Endothelial cell (in vitro differentiated cells): ENCODE measurements at regions not wholly inside any gene's neighbourhood (a gene's known extent, or its start where the extent isn't known, plus 50 kb on each side); places are given as distances from the start of the nearest gene placed in this dataset.

Experiments used
- DNase-seq: peaks from one replicate; pipeline ENCODE4 v3.0.0; 2021; ENCODE audit warnings: low spot score
- H3K27ac Mint-ChIP-seq: one replicate; pipeline ENCODE4 v1.8.0; 2021; ENCODE audit warnings: mixed read lengths, inconsistent platforms; ENCODE audit not compliant: unreplicated experiment
- H3K27me3 Mint-ChIP-seq: one replicate; pipeline ENCODE4 v1.8.0; 2021; ENCODE audit warnings: mild to moderate bottlenecking, moderate library complexity, mixed read lengths, inconsistent platforms; ENCODE audit not compliant: unreplicated experiment
- H3K36me3 Mint-ChIP-seq: one replicate; pipeline ENCODE4 v1.8.0; 2021; ENCODE audit warnings: mild to moderate bottlenecking, low read depth, mixed read lengths, inconsistent platforms; ENCODE audit not compliant: unreplicated experiment
- H3K4me1 Mint-ChIP-seq: one replicate; pipeline ENCODE4 v1.8.0; 2021; ENCODE audit warnings: mild to moderate bottlenecking, mixed read lengths, inconsistent platforms; ENCODE audit not compliant: unreplicated experiment
- H3K4me3 Mint-ChIP-seq: one replicate; pipeline ENCODE4 v1.8.0; 2021; ENCODE audit warnings: mild to moderate bottlenecking, mixed read lengths, inconsistent platforms; ENCODE audit not compliant: unreplicated experiment
- H3K9me3 Mint-ChIP-seq: one replicate; pipeline ENCODE4 v1.8.0; 2021; ENCODE audit warnings: mixed read lengths, inconsistent platforms; ENCODE audit not compliant: unreplicated experiment
- TF ChIP-seq, protein P1 (sequence below): fragments of 200-600 bp; sonication (generic); IDR thresholded peaks from one replicate; pipeline ENCODE4 v1.5.0; 2021; ENCODE audit warnings: antibody characterized with exemption; ENCODE audit not compliant: unreplicated experiment

DNA sequence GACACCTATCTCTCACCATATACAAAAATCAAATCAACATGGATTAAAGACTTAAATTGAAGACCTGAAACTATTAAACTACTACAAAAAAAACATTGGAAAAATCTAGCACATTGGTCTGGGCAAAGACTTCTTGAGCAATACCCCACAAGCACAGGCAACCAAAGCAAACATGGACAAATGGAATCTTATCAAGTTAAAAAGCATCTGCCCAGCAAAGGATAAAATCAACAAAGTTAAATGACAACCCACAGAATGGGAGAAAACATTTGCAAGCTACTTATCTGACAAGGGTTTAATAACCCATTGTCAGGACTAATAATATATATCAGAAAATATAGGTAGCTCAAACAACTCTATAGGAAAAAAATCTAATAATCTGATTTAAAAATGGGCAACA, 415.6 kb downstream of the KLHL13 start:
- no peaks in the 10 kb centered on the region for H3K9me3 Mint-ChIP-seq
- H3K27me3 Mint-ChIP-seq, result no peaks in the 10 kb centered on the region
- H3K36me3 Mint-ChIP-seq, result no peaks in the 10 kb centered on the region
- DNase-seq, result no peak
- no peak overlapping the region for H3K4me3 Mint-ChIP-seq
- no peaks in the 10 kb centered on the region for H3K4me1 Mint-ChIP-seq
- no peak overlapping the region for H3K27ac Mint-ChIP-seq
- TF ChIP-seq, protein P1, sequence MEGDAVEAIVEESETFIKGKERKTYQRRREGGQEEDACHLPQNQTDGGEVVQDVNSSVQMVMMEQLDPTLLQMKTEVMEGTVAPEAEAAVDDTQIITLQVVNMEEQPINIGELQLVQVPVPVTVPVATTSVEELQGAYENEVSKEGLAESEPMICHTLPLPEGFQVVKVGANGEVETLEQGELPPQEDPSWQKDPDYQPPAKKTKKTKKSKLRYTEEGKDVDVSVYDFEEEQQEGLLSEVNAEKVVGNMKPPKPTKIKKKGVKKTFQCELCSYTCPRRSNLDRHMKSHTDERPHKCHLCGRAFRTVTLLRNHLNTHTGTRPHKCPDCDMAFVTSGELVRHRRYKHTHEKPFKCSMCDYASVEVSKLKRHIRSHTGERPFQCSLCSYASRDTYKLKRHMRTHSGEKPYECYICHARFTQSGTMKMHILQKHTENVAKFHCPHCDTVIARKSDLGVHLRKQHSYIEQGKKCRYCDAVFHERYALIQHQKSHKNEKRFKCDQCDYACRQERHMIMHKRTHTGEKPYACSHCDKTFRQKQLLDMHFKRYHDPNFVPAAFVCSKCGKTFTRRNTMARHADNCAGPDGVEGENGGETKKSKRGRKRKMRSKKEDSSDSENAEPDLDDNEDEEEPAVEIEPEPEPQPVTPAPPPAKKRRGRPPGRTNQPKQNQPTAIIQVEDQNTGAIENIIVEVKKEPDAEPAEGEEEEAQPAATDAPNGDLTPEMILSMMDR, result no peak

DNA sequence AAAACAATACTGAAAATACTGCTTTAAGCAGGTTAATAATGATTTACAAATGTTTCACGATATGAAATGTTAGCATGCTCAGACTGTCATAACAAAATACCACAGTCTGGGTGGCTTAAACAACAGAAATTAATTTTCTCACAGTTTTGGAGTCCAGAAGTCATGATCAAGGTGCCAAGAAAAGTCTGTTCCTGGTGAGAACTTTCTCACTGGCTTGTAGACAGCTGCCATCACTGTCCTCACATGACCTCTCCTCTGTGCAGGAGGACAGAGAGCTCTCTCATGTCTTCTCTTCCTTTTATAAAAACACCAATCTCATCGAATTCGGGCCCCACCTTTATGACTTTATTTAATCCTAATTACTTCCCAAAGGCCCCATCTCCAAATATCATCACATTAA, 426.7 kb downstream of the KLHL13 start:
- DNase-seq, result no peak
- H3K9me3 Mint-ChIP-seq, result no peaks in the 10 kb centered on the region
- no peaks in the 10 kb centered on the region for H3K36me3 Mint-ChIP-seq
- H3K27me3 Mint-ChIP-seq, result no peaks in the 10 kb centered on the region
- no peaks in the 10 kb centered on the region for H3K4me1 Mint-ChIP-seq
- no peak overlapping the region for H3K4me3 Mint-ChIP-seq
- no peak overlapping the region for H3K27ac Mint-ChIP-seq
- TF ChIP-seq, protein P1, result no peak

DNA sequence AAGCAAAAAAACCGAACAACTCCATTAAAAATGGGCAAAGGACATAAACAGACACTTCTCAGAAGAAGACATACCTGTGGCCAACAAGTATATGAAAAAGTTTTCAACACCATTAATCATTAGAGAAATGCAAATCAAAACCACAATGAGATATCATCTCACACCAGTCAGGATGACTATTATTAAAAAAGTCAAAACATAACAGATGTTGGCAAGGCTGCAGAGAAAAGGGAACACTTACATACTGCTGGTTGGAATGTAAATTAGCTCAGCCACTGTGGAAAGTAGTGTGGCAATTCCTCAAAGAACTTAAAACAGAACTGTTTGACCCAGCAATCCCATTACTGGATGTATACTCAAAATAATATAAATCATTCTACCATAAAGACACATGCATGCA, 436.3 kb downstream of the KLHL13 start:
- H3K27ac Mint-ChIP-seq, result no peak overlapping the region
- DNase-seq, result no peak
- no peaks in the 10 kb centered on the region for H3K9me3 Mint-ChIP-seq
- TF ChIP-seq, protein P1, result no peak
- H3K4me3 Mint-ChIP-seq, result no peak overlapping the region
- H3K4me1 Mint-ChIP-seq, result no peaks in the 10 kb centered on the region
- H3K27me3 Mint-ChIP-seq, result no peaks in the 10 kb centered on the region
- no peaks in the 10 kb centered on the region for H3K36me3 Mint-ChIP-seq

DNA sequence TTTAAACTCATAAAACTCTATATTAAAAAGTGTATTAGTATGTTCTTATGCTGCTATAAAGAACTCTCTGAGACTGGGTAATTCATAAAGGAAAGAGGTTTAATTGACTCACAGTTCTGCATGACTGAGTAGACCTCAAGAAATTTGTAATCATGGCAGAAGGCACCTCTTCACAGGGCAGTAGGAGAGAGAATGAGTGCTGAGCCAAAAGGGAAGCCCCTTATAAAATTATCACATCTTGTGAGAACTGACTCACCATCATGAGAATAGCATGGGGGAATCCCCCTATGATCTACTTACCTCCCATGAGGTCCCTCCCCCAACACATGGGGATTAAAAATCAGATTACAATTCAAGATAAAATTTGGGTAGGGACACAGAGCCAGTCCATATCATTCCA, 463.2 kb downstream of the KLHL13 start:
- no peaks in the 10 kb centered on the region for H3K9me3 Mint-ChIP-seq
- no peaks in the 10 kb centered on the region for H3K4me1 Mint-ChIP-seq
- no peaks in the 10 kb centered on the region for H3K36me3 Mint-ChIP-seq
- TF ChIP-seq, protein P1, result no peak
- H3K27ac Mint-ChIP-seq, result no peak overlapping the region
- no peaks in the 10 kb centered on the region for H3K27me3 Mint-ChIP-seq
- DNase-seq, result no peak
- H3K4me3 Mint-ChIP-seq, result no peak overlapping the region

DNA sequence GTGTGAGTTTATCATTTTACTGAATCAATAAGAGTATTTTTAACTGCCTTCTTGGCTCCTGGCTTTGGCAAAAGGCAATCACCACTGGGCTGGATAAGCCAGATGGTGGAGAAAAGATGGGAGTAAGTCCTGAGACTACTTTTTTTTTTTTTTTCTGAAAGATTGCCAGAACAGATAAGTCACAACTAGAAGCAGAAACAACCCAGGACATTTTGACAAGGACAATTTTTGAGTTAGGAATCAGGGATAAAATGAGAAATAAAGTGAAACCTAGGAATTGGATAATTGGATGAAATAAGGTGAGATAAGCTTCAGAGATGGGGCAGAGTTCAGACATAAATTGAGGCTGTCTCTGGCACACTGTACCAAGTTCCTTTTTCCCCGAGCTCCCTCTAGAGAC, 471.0 kb downstream of the KLHL13 start:
- Mint-ChIP-seq H3K36me3 (no peaks in the 10 kb centered on the region), H3K27ac (no peak overlapping the region), H3K27me3 (no peaks in the 10 kb centered on the region), H3K9me3 (no peaks in the 10 kb centered on the region), H3K4me1 (peaks cover 10% of the 10 kb centered on the region), H3K4me3 (no peak overlapping the region)
- TF ChIP-seq, protein P1, result no peak
- DNase-seq, result no peak
